ENCODE measurements at regions not wholly inside any gene's neighbourhood (a gene's known extent, or its start where the extent isn't known, plus 50 kb on each side); places are given as distances from the start of the nearest gene placed in this dataset.
"Not testable (repeated sequence)": the region's sequence is repeated elsewhere in the genome, so short reads cannot be mapped to it uniquely, and the experiment has no call there.

DNA sequence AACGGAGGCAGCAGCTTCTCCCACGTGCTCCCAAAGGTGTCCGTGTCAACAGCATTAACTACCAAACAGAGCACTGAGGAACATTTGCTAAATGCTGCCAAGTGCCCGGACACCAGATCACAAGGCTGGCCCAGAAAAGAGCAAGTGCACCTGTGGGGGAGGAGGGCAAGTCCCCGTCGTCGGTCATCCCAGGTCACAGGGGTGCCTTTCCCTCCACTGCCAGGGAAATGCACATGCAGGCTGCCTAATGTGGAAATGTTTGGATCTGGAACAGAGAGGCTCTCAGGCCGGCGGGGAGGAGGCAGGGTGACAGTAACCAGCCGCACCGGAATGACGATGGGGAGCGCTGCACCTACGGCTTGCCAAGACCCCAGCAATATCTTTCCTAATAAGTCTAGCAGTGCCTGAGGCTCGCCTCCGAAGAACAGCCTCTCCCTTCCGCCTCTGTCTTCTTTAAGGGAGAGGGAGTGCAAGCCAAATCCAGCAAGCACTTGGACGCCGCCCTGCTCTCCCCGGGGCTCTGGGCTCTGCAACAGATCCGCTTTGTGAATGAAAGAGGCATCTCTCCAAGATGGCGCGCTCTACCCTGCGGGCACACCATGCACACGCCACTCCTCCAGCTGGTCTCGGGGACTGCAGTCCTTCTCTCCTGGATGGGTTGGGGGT is 206.3 kb upstream of the IRF2BP2 start:
- DNase-seq (ENCODE audit: low spot score), result not testable (repeated sequence)

DNA sequence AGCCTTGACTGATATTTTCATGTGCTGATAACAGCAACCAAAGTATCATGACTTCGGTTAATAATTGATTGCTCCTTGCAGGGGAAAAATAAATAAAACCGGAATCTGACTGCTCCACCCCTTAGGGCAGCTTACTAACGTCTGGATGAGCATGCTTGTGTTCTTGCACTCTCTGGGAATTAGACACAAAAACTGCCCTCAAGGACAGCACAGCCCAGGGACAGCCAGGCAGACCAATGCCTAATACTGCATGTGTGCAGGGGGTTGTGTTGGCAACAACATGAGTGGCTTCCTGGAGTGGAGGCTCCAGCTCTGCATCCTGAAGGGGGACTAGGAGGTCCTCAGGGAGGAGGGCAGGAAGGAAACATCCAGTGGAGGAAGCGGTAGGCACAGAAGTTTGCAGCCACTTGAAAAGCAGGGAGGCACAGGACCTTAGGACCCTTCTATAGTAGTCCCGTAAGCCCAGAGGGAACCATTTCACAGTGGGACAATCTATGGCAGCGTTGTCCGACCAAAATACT is 205.4 kb upstream of the IRF2BP2 start:
- DNase-seq (ENCODE audit: low spot score), result not testable (repeated sequence)

DNA sequence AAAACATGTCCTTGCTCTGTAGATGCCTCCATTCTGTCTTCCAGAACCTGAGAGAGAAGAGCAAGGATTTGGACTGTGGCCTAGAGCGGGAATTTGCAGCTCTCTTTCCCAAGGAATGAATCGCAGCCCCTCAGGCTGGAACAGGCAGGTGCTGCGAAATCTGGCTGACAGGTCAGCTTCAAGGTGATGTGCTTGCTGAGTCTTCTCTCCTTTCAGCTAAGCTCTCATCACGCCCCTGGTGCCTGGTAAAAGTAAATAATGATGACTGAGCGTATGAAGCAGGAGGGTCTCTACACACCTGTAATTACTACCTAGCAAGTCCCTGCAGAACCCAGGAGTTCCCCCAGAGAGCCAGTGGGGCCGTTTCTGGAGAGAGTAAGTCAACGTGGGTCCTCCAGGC is 204.3 kb upstream of the IRF2BP2 start:
- DNase-seq (ENCODE audit: low spot score), result not testable (repeated sequence)

GRCh38 chr1:234811824-234812223 is 201.8 kb upstream of the IRF2BP2 start:
- DNase-seq (ENCODE audit: low spot score), result not testable (repeated sequence)

- not testable (repeated sequence) for DNase-seq (ENCODE audit: low spot score)
Observed at GRCh38 chr1:234810726-234811125, 200.7 kb upstream of the IRF2BP2 start.

GRCh38 chr1:234809854-234810245 is 199.9 kb upstream of the IRF2BP2 start:
- not testable (repeated sequence) for DNase-seq (ENCODE audit: low spot score)

- DNase-seq (ENCODE audit: low spot score), result not testable (repeated sequence)
Observed at GRCh38 chr1:234808943-234809853, 199.2 kb upstream of the IRF2BP2 start.

- DNase-seq (ENCODE audit: low spot score), result not testable (repeated sequence)
Observed at GRCh38 chr1:234808459-234808858, 198.5 kb upstream of the IRF2BP2 start.

DNA sequence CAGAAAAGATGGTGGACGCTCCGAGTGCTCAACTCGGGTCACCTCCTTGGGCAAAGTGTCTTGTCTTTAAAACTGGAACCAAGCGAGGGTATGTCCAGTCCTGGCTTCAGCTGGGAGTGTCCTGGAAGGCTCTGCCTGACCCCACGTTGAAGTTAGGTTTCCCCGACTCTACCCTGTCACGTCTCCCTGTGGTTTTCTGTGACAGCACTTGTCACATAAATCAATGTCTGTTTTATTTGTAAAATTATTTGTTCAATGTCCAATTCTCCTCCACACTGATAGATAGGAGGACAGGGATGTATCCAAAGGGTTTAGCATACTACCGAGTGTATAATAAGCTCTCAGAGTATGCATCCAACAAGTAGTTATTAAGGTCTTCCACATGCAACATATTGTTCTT is 197.7 kb upstream of the IRF2BP2 start:
- not testable (repeated sequence) for DNase-seq (ENCODE audit: low spot score)

DNA sequence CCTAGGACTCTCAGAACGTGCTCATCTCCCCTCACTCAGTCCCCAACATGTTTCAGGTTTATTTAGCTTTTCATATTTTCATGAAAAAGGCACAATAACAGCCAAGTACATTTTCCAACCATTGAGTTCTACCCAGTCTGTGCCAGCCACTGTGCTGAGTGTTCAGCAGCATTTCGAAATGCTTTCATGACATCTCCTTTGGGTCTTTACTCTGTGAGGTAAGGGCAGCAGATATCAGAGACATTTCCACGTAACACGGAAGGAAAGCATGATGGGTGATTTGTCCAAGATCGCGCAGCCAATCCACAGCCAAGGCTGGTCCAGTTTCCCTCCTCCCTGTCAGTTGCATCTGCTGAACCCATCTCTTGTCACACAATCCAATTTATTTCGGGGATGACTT is 192.6 kb upstream of the IRF2BP2 start:
- not testable (repeated sequence) for DNase-seq (ENCODE audit: low spot score)

DNA sequence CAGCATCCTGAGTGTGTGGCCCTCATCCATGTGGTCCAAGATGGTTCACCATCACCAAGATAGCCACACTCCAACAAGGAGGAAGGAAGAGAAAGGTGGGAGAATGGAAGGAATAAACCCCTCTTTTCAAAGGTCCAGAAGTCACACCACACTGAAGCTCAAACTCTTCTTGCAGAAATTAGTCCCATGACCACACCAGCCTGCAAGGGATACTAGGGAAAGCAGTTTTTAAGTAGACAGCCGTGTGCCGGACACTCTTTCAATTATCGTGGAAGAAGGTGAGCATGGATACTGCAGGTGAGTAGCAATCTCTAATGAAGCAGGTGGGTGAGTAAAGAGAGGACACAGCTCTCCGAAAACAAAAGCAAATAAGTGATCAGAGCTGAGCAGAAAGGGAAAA is 191.7 kb upstream of the IRF2BP2 start:
- DNase-seq (ENCODE audit: low spot score), result not testable (repeated sequence)

DNA sequence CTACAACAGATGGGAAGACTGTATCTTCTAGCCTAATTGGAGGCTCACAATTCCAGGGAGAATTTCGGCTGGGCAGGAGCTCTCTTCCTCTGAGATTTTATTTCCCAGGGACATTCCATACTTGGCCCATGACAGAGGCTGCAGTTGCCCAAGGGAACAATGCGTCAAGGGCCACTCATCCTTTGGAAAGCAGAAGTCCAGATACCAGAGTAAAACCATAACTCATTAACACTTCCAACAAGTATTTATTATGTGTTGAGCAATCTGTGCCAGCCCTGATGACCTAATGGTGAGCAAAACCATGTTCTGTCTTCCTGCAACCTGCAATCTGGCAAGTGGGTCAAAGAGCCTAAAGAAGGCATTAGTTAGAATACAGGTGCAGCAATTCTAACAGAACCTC is 191.2 kb upstream of the IRF2BP2 start:
- not testable (repeated sequence) for DNase-seq (ENCODE audit: low spot score)

DNA sequence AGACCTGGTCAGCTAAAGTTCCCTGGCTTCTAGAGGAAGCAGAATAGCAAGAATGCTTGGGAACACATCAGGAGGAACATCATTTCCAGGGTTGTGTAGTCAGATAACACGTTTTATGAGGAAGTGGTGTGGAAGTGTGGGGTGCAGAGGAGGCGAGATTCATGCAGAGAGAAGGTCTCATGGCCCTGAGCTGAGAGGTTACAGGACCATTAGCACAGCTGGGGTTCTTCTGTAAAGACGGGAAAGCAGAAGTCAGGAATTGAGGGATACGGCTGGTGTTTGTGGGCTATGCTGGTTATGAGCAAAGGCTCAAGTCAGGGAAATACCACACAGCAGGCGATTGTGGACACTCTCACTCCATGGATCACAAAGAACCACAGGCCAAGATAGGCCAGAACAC is 190.6 kb upstream of the IRF2BP2 start:
- DNase-seq (ENCODE audit: low spot score), result not testable (repeated sequence)

DNA sequence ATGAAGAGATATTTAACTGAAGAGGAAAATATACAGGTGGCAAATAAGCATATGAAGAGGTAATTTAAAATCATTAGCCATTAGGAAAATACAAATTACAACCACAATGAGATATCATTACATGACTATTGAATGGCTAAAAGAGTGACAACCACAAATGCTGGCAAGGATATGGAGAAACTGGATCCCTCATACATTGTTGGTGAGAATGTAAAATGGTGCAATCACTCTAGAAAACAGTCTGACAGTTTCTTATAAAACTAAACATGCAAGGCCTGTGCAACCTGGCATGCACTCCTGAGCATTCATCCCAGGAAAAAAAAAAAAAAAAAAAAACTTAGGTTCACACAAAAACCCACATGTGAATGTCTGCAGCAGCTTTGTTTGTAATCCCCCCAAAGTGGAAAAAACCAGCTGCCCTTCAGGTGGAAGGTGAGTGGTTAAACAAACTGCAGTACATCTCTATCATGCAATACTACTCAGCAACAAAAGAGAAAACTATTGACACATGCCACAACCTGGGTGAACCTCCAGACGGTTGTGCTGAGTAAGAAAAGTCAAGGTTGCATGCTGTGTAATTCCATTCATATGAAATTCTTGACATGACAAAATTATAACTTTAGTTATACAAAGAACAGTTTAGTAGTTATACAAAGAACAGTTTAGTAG is 189.2 kb upstream of the IRF2BP2 start:
- not testable (repeated sequence) for DNase-seq (ENCODE audit: low spot score)

DNA sequence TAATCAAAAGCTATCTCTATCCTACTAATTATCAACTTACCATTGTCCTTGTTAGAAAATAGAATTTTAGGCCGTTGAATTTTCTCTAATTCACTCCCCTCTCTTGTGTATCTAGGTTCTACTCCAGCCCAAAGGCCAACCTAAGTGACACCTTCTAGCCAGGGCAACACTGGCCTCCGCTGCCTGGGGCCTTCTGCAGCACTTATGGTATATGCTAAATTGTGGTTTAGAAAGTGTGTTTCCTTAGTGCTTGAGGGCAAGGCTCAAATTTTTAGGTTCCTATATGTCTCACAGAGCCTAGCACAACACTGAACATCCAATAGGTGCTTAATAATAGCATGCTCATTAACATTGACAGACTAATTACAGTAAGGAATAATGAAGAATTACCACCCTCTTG is 187.2 kb upstream of the IRF2BP2 start:
- DNase-seq (ENCODE audit: low spot score), result not testable (repeated sequence)

DNA sequence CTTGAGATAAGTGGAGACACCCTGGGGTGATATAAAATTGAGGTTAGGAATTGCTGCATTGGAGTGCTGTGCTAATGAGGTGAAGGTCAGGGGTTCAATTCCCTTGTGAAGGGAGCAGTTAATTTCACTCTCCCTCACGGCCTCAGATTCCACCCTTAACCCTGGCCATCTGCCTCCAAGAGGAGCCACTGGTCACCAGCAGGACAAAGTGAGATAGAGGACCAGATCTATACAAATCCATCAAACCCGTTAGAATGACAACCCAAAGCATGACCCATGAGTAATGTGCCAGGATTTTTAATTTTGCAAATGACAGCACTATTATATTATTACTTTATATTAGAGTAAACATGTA is 186.4 kb upstream of the IRF2BP2 start:
- not testable (repeated sequence) for DNase-seq (ENCODE audit: low spot score)

DNA sequence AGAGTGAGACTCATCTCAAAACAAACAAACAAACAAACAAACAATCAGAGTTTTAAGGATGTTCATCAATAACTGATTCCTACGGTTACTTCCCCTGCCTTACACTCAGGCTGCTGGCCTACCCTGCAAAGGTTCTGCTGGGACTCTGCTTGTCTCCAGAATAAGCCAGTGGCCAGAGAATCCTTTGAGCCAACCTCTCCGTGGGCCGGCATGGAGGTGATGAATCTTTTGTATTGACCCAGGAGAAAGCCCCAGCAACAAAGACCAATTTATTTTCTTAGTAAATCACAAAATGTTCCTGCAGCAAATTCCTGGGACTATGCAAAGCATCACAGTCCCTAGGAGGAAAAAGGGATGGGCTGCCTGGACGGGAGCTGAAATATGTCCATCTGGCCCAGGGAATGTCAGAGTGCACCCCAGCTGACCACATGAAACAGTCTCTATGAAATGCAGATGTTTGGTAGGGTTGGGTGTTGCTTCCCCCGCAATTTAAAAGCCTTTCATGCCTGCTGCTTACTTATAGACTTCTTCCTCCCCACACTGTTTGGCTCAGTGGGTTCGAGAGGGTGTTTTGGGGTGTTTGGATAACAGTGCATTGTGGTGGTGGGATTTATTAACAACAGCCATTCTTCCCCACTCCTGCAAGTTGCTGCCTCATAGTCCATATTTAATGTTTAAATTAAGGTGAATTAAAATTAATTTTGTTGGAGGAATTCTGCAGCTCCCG is 185.9 kb upstream of the IRF2BP2 start:
- not testable (repeated sequence) for DNase-seq (ENCODE audit: low spot score)

- not testable (repeated sequence) for DNase-seq (ENCODE audit: low spot score)
Observed at GRCh38 chr1:234795007-234795406, 185.0 kb upstream of the IRF2BP2 start.

DNA sequence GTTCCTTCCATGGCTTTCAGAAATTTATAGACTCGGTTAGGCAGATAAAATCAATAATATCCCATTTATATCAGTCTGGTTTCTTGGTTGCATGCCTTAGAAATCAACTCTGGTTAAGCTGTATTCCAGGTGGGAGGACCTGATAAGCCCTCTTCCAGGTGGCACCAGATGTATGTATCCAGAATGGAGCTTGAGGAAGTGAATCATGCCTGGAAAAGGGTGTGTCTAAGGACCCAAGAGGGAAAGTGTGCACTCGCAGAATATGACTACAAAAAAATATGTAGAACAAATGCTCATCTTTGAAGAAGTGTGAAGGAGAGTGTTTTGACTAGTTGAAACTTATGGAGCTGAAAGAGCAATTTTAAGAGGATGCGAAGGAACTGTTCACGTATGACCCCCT is 184.5 kb upstream of the IRF2BP2 start:
- not testable (repeated sequence) for DNase-seq (ENCODE audit: low spot score)

GRCh38 chr1:234793924-234794323 is 183.9 kb upstream of the IRF2BP2 start:
- DNase-seq (ENCODE audit: low spot score), result not testable (repeated sequence)

DNA sequence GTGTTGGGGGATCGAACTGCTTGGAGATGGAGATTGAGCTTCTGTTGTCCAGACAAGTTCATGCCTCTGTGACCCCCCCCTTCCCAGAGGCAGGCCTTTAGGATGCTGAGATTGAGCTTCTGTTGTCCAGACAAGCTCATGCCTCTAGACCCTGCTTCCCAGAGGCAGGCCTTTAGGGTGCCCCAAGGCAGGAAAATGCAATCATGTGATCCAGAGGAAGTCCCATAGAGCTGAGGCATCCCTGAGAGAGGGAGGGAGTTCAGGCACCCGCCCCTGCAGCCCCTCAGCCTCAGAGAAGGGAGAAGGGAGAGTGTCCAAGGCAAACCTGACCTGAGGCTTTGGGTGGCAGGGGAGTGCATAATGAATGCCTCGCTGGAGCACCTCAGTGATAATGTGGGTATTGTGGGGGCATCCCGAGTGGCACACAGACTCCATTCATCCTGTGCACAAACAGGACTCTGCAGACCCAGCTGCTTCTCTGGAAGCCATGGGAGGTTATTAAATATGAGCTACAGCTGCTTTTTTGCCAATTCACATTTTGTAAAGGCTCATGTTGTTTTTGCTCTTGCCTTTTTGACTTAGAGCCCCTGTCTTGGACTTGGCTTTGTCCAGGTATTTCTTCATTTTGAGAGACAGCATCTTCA is 182.4 kb upstream of the IRF2BP2 start:
- not testable (repeated sequence) for DNase-seq (ENCODE audit: low spot score)
